ENCODE measurements at regions not wholly inside any gene's neighbourhood (a gene's known extent, or its start where the extent isn't known, plus 50 kb on each side); places are given as distances from the start of the nearest gene placed in this dataset.

DNA sequence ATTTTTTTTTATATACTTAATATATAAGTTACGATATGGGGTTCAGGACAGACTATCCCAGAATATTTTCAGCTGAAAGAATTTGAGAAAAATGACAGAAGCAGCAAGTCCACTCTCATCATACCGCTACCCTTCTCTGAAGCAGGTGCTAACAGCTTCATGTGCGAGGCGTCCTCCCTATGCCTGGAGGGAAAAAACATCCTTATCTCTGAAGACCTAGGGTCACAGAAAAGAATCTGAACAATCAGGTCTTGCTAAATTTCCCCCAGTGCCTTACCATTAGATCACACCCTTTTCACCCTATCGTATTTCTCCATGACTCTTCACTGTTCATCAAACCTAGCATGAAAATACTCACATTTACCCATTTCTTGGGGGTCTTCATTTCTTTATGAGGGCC, 51.9 kb upstream of the CREB1 start:
- no peak for TF ChIP-seq CTCF (conservative IDR thresholded peaks at IDR 0.05; ENCODE audit: low read length)
- H3K4me3 ChIP-seq (ENCODE audit: low read length) = no peak overlapping the region
- no peak for DNase-seq (ENCODE audit: low read depth)

- no peak overlapping the region for H3K4me3 ChIP-seq (ENCODE audit: low read length)
- no peak for TF ChIP-seq CTCF (conservative IDR thresholded peaks at IDR 0.05; ENCODE audit: low read length)
- DNase-seq (ENCODE audit: low read depth) = peak; percentile 52
Measured at GRCh38 chr2:207478572-207478971, 51.2 kb upstream of the CREB1 start.

- no peak overlapping the region for H3K4me3 ChIP-seq (ENCODE audit: low read length)
- TF ChIP-seq CTCF (conservative IDR thresholded peaks at IDR 0.05; ENCODE audit: low read length) = no peak
- peak; percentile 42 for DNase-seq (ENCODE audit: low read depth)
Measured at GRCh38 chr2:207479198-207479785, 50.5 kb upstream of the CREB1 start.
